ENCODE measurements at regions not wholly inside any gene's neighbourhood (a gene's known extent, or its start where the extent isn't known, plus 50 kb on each side); places are given as distances from the start of the nearest gene placed in this dataset.

- peaks cover 0 to 22% (median 7%) of the 10 kb centered on the region in 5 donors for H3K4me1 ChIP-seq (ENCODE audit: control insufficient read depth in 5 of 5, insufficient read depth in 5 of 5, low read length in 5 of 5)
- H3K36me3 ChIP-seq (ENCODE audit: control insufficient read depth in 5 of 5, insufficient read depth in 5 of 5, low read length in 5 of 5), result no peaks in the 10 kb centered on the region
- H3K27ac ChIP-seq (ENCODE audit: low read depth, low read length), result no peak overlapping the region
- H3K9me3 ChIP-seq (ENCODE audit: control insufficient read depth in 5 of 5, low read length in 5 of 5), result no peaks in the 10 kb centered on the region
- H3K4me3 ChIP-seq (ENCODE audit: low read depth in 1 of 5, low read length in 5 of 5), result no peak overlapping the region
- no peaks in the 10 kb centered on the region for H3K27me3 ChIP-seq (ENCODE audit: control insufficient read depth in 5 of 5, insufficient read depth in 4 of 5, low read length in 5 of 5)
- no peak overlapping the region for H3K9ac ChIP-seq (ENCODE audit: low read length in 5 of 5)
These were observed 158.8 kb upstream of the GPR149 start for GRCh38 chr3:154588831-154589230.

GRCh38 chr3:154584974-154585373 is 155.0 kb upstream of the GPR149 start:
- Histone ChIP-seq H3K9ac (ENCODE audit: low read length in 5 of 5) (no peak overlapping the region), H3K27me3 (ENCODE audit: control insufficient read depth in 5 of 5, insufficient read depth in 4 of 5, low read length in 5 of 5) (no peaks in the 10 kb centered on the region), H3K4me1 (ENCODE audit: control insufficient read depth in 5 of 5, insufficient read depth in 5 of 5, low read length in 5 of 5) (peaks cover 0 to 22% (median 7%) of the 10 kb centered on the region in 5 donors), H3K36me3 (ENCODE audit: control insufficient read depth in 5 of 5, insufficient read depth in 5 of 5, low read length in 5 of 5) (no peaks in the 10 kb centered on the region), H3K27ac (ENCODE audit: low read depth, low read length) (no peak overlapping the region), H3K4me3 (ENCODE audit: low read depth in 1 of 5, low read length in 5 of 5) (no peak overlapping the region), H3K9me3 (ENCODE audit: control insufficient read depth in 5 of 5, low read length in 5 of 5) (peaks cover 0 to 4% (median 0%) of the 10 kb centered on the region in 5 donors)

DNA sequence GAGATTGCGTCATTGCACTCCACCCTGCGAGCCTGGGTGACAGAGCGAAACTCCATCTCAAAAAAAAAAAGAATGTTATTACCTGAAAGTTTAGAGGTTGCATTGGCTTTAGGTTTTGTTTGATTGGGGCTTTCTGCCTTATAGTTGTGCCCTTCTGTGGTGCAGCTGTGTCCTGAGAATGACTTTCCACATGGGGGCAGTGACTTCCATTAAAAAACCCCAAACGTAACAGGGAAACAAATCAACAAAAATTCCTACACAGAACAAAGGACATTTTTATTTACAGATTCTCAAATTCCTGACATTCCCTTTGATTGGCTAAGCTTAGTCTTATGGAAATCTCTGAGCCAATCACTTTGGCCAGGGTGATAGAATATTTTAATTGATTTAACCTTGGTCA is 154.1 kb upstream of the GPR149 start:
- peaks cover 0 to 4% (median 0%) of the 10 kb centered on the region in 5 donors for H3K9me3 ChIP-seq (ENCODE audit: control insufficient read depth in 5 of 5, low read length in 5 of 5)
- no peak overlapping the region for H3K27ac ChIP-seq (ENCODE audit: low read depth, low read length)
- H3K36me3 ChIP-seq (ENCODE audit: control insufficient read depth in 5 of 5, insufficient read depth in 5 of 5, low read length in 5 of 5), result no peaks in the 10 kb centered on the region
- H3K4me1 ChIP-seq (ENCODE audit: control insufficient read depth in 5 of 5, insufficient read depth in 5 of 5, low read length in 5 of 5), result peaks cover 0 to 18% (median 3%) of the 10 kb centered on the region in 5 donors
- no peak overlapping the region for H3K4me3 ChIP-seq (ENCODE audit: low read depth in 1 of 5, low read length in 5 of 5)
- H3K9ac ChIP-seq (ENCODE audit: low read length in 5 of 5), result no peak overlapping the region
- H3K27me3 ChIP-seq (ENCODE audit: control insufficient read depth in 5 of 5, insufficient read depth in 4 of 5, low read length in 5 of 5), result no peaks in the 10 kb centered on the region

DNA sequence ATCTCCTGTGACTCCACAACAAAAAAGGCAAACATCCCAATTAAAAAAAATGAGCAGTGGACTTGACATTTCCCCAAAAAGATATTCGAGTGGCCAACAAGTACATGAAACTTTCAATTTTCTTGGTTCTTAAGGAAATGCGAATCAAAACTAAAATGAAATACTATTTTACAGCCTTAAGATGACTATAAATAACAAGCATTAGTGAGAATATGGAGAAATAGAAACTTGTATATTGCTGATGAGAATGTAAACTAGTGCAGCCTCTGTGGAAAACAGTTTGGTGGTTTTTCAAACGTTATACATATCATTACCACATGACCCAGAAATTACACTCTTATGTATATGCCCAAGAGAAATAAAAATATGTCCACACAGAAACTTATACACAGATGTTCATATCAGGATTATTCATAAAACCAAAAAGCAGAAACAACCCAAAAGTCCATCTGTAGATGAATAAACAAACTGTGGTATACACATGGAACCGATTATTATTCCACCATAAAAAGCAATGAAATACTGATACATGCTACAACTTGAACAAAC is 153.2 kb upstream of the GPR149 start:
- Histone ChIP-seq H3K27ac (ENCODE audit: low read depth, low read length) (no peak overlapping the region), H3K36me3 (ENCODE audit: control insufficient read depth in 5 of 5, insufficient read depth in 5 of 5, low read length in 5 of 5) (no peaks in the 10 kb centered on the region), H3K4me1 (ENCODE audit: control insufficient read depth in 5 of 5, insufficient read depth in 5 of 5, low read length in 5 of 5) (peaks cover 0 to 14% (median 3%) of the 10 kb centered on the region in 5 donors), H3K9ac (ENCODE audit: low read length in 5 of 5) (no peak overlapping the region), H3K9me3 (ENCODE audit: control insufficient read depth in 5 of 5, low read length in 5 of 5) (peaks cover 0 to 4% (median 0%) of the 10 kb centered on the region in 5 donors), H3K4me3 (ENCODE audit: low read depth in 1 of 5, low read length in 5 of 5) (no peak overlapping the region), H3K27me3 (ENCODE audit: control insufficient read depth in 5 of 5, insufficient read depth in 4 of 5, low read length in 5 of 5) (no peaks in the 10 kb centered on the region)

GRCh38 chr3:154582501-154582900 is 152.5 kb upstream of the GPR149 start:
- no peak overlapping the region for H3K9ac ChIP-seq (ENCODE audit: low read length in 5 of 5)
- peaks cover 0 to 4% (median 0%) of the 10 kb centered on the region in 5 donors for H3K9me3 ChIP-seq (ENCODE audit: control insufficient read depth in 5 of 5, low read length in 5 of 5)
- H3K4me3 ChIP-seq (ENCODE audit: low read depth in 1 of 5, low read length in 5 of 5), result no peak overlapping the region
- no peaks in the 10 kb centered on the region for H3K36me3 ChIP-seq (ENCODE audit: control insufficient read depth in 5 of 5, insufficient read depth in 5 of 5, low read length in 5 of 5)
- H3K27me3 ChIP-seq (ENCODE audit: control insufficient read depth in 5 of 5, insufficient read depth in 4 of 5, low read length in 5 of 5), result no peaks in the 10 kb centered on the region
- peaks cover 0 to 14% (median 3%) of the 10 kb centered on the region in 5 donors for H3K4me1 ChIP-seq (ENCODE audit: control insufficient read depth in 5 of 5, insufficient read depth in 5 of 5, low read length in 5 of 5)
- H3K27ac ChIP-seq (ENCODE audit: low read depth, low read length), result no peak overlapping the region

DNA sequence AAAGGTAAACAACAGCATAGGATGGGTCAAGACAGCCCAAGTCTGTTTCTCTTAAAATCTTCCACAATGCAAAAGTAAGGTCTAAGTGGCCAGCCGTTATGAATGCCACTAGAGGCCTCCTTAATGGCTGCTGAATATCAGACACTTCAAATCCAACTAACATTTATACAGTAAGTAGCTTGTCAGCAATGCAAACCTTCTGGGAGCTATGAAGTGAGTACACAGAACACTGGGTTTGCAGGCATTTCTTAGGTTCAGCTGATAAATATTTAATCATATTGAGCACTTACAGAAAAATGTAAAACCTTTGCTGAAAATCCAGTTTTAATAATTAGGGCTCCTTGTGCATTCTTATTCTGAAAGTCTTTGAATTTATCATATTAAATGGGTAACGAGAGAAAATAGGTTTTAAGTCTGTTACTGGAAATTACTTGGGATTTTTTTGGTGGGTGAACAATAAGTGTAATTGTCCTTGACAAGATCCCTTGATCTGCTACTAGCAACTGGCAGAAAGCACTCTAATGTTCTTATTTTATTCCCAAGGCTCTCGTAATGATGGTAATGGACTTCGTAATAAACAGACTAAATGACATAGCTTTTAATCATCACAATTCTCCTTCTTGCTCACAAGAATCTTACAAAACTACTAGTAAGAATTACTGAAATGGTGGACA is 141.7 kb upstream of the GPR149 start:
- no peaks in the 10 kb centered on the region for H3K27me3 ChIP-seq (ENCODE audit: control insufficient read depth in 5 of 5, insufficient read depth in 4 of 5, low read length in 5 of 5)
- no peaks in the 10 kb centered on the region for H3K4me1 ChIP-seq (ENCODE audit: control insufficient read depth in 5 of 5, insufficient read depth in 5 of 5, low read length in 5 of 5)
- no peak overlapping the region for H3K9ac ChIP-seq (ENCODE audit: low read length in 5 of 5)
- no peaks in the 10 kb centered on the region for H3K36me3 ChIP-seq (ENCODE audit: control insufficient read depth in 5 of 5, insufficient read depth in 5 of 5, low read length in 5 of 5)
- peaks cover 0 to 6% (median 2%) of the 10 kb centered on the region in 5 donors for H3K9me3 ChIP-seq (ENCODE audit: control insufficient read depth in 5 of 5, low read length in 5 of 5)
- no peak overlapping the region for H3K4me3 ChIP-seq (ENCODE audit: low read depth in 1 of 5, low read length in 5 of 5)
- H3K27ac ChIP-seq (ENCODE audit: low read depth, low read length), result no peak overlapping the region

GRCh38 chr3:154568064-154568463 is 138.1 kb upstream of the GPR149 start:
- Histone ChIP-seq H3K4me1 (ENCODE audit: control insufficient read depth in 5 of 5, insufficient read depth in 5 of 5, low read length in 5 of 5) (no peaks in the 10 kb centered on the region), H3K4me3 (ENCODE audit: low read depth in 1 of 5, low read length in 5 of 5) (no peak overlapping the region), H3K9me3 (ENCODE audit: control insufficient read depth in 5 of 5, low read length in 5 of 5) (no peaks in the 10 kb centered on the region), H3K9ac (ENCODE audit: low read length in 5 of 5) (no peak overlapping the region), H3K36me3 (ENCODE audit: control insufficient read depth in 5 of 5, insufficient read depth in 5 of 5, low read length in 5 of 5) (no peaks in the 10 kb centered on the region), H3K27ac (ENCODE audit: low read depth, low read length) (no peak overlapping the region), H3K27me3 (ENCODE audit: control insufficient read depth in 5 of 5, insufficient read depth in 4 of 5, low read length in 5 of 5) (no peaks in the 10 kb centered on the region)

GRCh38 chr3:154559623-154560022 is 129.6 kb upstream of the GPR149 start:
- Histone ChIP-seq H3K4me3 (ENCODE audit: low read depth in 1 of 5, low read length in 5 of 5) (no peak overlapping the region), H3K27me3 (ENCODE audit: control insufficient read depth in 5 of 5, insufficient read depth in 4 of 5, low read length in 5 of 5) (no peaks in the 10 kb centered on the region), H3K36me3 (ENCODE audit: control insufficient read depth in 5 of 5, insufficient read depth in 5 of 5, low read length in 5 of 5) (no peaks in the 10 kb centered on the region), H3K9me3 (ENCODE audit: control insufficient read depth in 5 of 5, low read length in 5 of 5) (no peaks in the 10 kb centered on the region), H3K9ac (ENCODE audit: low read length in 5 of 5) (no peak overlapping the region), H3K27ac (ENCODE audit: low read depth, low read length) (no peak overlapping the region), H3K4me1 (ENCODE audit: control insufficient read depth in 5 of 5, insufficient read depth in 5 of 5, low read length in 5 of 5) (no peaks in the 10 kb centered on the region)

DNA sequence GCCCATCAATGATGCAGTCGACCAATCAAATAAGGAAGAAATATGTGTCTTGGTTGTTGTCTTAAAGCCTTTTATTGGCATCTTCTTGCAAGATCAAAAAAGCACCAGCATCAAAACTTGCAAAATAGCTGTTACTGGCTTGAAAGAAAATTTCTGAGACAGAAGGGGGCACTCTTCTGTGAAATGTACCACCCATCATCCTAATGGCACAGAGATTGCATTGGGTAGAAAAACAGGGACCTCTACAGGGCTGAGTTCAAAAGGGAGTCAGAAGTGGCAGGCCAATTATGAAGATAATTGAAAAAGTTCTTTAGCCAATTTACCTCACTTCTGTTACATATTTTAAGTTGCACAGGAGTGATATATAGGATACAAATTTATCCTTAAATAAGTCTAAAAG is 122.3 kb upstream of the GPR149 start:
- Histone ChIP-seq H3K27ac (ENCODE audit: low read depth, low read length) (no peak overlapping the region), H3K27me3 (ENCODE audit: control insufficient read depth in 5 of 5, insufficient read depth in 4 of 5, low read length in 5 of 5) (no peaks in the 10 kb centered on the region), H3K9me3 (ENCODE audit: control insufficient read depth in 5 of 5, low read length in 5 of 5) (no peaks in the 10 kb centered on the region), H3K9ac (ENCODE audit: low read length in 5 of 5) (no peak overlapping the region), H3K36me3 (ENCODE audit: control insufficient read depth in 5 of 5, insufficient read depth in 5 of 5, low read length in 5 of 5) (no peaks in the 10 kb centered on the region), H3K4me1 (ENCODE audit: control insufficient read depth in 5 of 5, insufficient read depth in 5 of 5, low read length in 5 of 5) (no peaks in the 10 kb centered on the region), H3K4me3 (ENCODE audit: low read depth in 1 of 5, low read length in 5 of 5) (no peak overlapping the region)

DNA sequence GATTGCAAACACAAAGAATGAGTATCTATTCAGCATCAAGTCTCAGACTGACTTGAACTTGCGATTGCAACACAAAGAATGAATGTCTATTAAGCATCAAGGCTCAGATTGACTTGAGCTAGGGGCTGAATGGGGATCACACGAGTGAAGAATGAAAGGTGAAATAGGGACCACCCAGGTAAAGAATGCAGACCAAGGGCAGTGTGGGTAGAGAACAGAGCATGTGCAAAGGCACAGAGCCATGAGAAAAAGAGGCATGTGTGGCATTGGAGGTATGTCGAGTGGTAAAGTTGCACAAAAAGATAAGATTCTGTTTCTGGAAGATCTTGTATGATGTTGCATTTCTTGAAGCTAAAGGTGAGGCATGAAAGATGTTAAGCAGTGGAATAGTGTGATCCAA is 119.4 kb upstream of the GPR149 start:
- Histone ChIP-seq H3K9me3 (ENCODE audit: control insufficient read depth in 5 of 5, low read length in 5 of 5) (no peaks in the 10 kb centered on the region), H3K27me3 (ENCODE audit: control insufficient read depth in 5 of 5, insufficient read depth in 4 of 5, low read length in 5 of 5) (no peaks in the 10 kb centered on the region), H3K36me3 (ENCODE audit: control insufficient read depth in 5 of 5, insufficient read depth in 5 of 5, low read length in 5 of 5) (no peaks in the 10 kb centered on the region), H3K4me1 (ENCODE audit: control insufficient read depth in 5 of 5, insufficient read depth in 5 of 5, low read length in 5 of 5) (no peaks in the 10 kb centered on the region), H3K4me3 (ENCODE audit: low read depth in 1 of 5, low read length in 5 of 5) (no peak overlapping the region), H3K9ac (ENCODE audit: low read length in 5 of 5) (no peak overlapping the region), H3K27ac (ENCODE audit: low read depth, low read length) (no peak overlapping the region)
